ENCODE measurements at regions not wholly inside any gene's neighbourhood (a gene's known extent, or its start where the extent isn't known, plus 50 kb on each side); places are given as distances from the start of the nearest gene placed in this dataset.

GRCh38 chr11:113572136-113572735, 97.0 kb upstream of the DRD2 start:
- no peak for DNase-seq (ENCODE audit: low spot score)
- TF ChIP-seq ZNF646 (CRISPR knock-in tag; IDR thresholded peaks at IDR 0.05) = no peak
- TF ChIP-seq NFIB (CRISPR knock-in tag; IDR thresholded peaks at IDR 0.05; ENCODE audit: borderline replicate concordance) = no peak
- TF ChIP-seq, protein P1, sequence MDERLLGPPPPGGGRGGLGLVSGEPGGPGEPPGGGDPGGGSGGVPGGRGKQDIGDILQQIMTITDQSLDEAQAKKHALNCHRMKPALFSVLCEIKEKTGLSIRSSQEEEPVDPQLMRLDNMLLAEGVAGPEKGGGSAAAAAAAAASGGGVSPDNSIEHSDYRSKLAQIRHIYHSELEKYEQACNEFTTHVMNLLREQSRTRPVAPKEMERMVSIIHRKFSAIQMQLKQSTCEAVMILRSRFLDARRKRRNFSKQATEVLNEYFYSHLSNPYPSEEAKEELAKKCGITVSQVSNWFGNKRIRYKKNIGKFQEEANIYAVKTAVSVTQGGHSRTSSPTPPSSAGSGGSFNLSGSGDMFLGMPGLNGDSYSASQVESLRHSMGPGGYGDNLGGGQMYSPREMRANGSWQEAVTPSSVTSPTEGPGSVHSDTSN (CRISPR knock-in tag; IDR thresholded peaks at IDR 0.05) = no peak
- no peak for TF ChIP-seq ZNF205 (CRISPR knock-in tag; IDR thresholded peaks at IDR 0.05)
- no peak for TF ChIP-seq FLYWCH1 (CRISPR knock-in tag; IDR thresholded peaks at IDR 0.05)
- no peak for TF ChIP-seq NFKBIZ (CRISPR knock-in tag; IDR thresholded peaks at IDR 0.05)
- TF ChIP-seq BRCA1 (CRISPR knock-in tag; IDR thresholded peaks at IDR 0.05) = no peak
- no peak for TF ChIP-seq ZBTB34 (CRISPR knock-in tag; IDR thresholded peaks at IDR 0.05)
- no peak for TF ChIP-seq ZBTB8A (CRISPR knock-in tag; IDR thresholded peaks at IDR 0.05; ENCODE audit: borderline replicate concordance, low read depth)
- TF ChIP-seq BCL6 (CRISPR knock-in tag; IDR thresholded peaks at IDR 0.05) = no peak
- TF ChIP-seq HOXA3 (CRISPR knock-in tag; IDR thresholded peaks at IDR 0.05) = no peak
- TF ChIP-seq ZNF75D (CRISPR knock-in tag; IDR thresholded peaks at IDR 0.05; ENCODE audit: borderline replicate concordance) = no peak
- no peak for TF ChIP-seq REPIN1 (CRISPR knock-in tag; IDR thresholded peaks at IDR 0.05; ENCODE audit: borderline replicate concordance, low read depth)
- no peak for TF ChIP-seq AHR (CRISPR knock-in tag; IDR thresholded peaks at IDR 0.05)
- TF ChIP-seq MAFG (CRISPR knock-in tag; IDR thresholded peaks at IDR 0.05) = no peak
- ChIA-PET POLR2A (no interaction called here), CTCF (ENCODE audit: low intra/inter-chr PET ratio, low total read pairs) (no interaction called here)
- H4K20me1 ChIP-seq (ENCODE audit: insufficient read depth, low read length) = no peaks in the 10 kb centered on the region
- ATAC-seq = no peak
- no peak overlapping the region for H2AFZ ChIP-seq (ENCODE audit: low read length)
- FAIRE-seq = no peak
- no peaks in the 10 kb centered on the region for H3K79me2 ChIP-seq (ENCODE audit: insufficient read depth, low read length)
- WGBS (ENCODE audit: low lambda C conversion rate) = 33% methylated on average over 4 of the region's 4 CpGs
- H3K4me1 ChIP-seq (ENCODE audit: insufficient read depth, low read length) = 0 out of 2 replicates have a peak, but pooled peaks cover 7% of the 10 kb centered on the region
- no TSS peak for BruUV-seq (replicated peaks)
- H3K27ac ChIP-seq (ENCODE audit: extremely low read length, insufficient read depth, low read length) = no peak overlapping the region
- no peaks in the 10 kb centered on the region for H3K9me3 ChIP-seq (ENCODE audit: low read length)
- H3K36me3 ChIP-seq (replicated peaks in 1 of 2; ENCODE audit: control insufficient read depth in 1 of 2, insufficient read depth in 2 of 2, low read length in 2 of 2) = no peaks in the 10 kb centered on the region
- no peak overlapping the region for H3K9ac ChIP-seq (ENCODE audit: insufficient read depth, low read depth, low read length)
- H3K27me3 ChIP-seq (ENCODE audit: control insufficient read depth in 1 of 2, insufficient read depth in 2 of 2, low read length in 2 of 2) = peaks cover 1 to 9% of the 10 kb centered on the region in 2 experiments; a peak in 2 of 5 replicates
- intact Hi-C loops (cut with micrococcal nuclease; ENCODE audit: unreplicated experiment) = no loop called here
- in situ Hi-C loops (cut with HindIII; ENCODE audit: extremely low pct_ligation_motif_present, low pct_unique_long_range_greater_than_20kb) = no loop called here
- no peak overlapping the region for H3K4me3 ChIP-seq (replicated peaks in 1 of 3; ENCODE audit: insufficient read depth in 1 of 3, low read depth in 2 of 3, low read length in 3 of 3)
- H3K4me2 ChIP-seq (ENCODE audit: low read depth, low read length) = no peak overlapping the region

Measured in HepG2 (cell line).